NCI-H2196 treated with DMSO at 0.1 percent for 48 hours (cell line): ENCODE measurements at regions not wholly inside any gene's neighbourhood (a gene's known extent, or its start where the extent isn't known, plus 50 kb on each side); places are given as distances from the start of the nearest gene placed in this dataset.
"Not testable (repeated sequence)": the region's sequence is repeated elsewhere in the genome, so short reads cannot be mapped to it uniquely, and the experiment has no call there.

Experiments used
- DNase-seq: peaks from one replicate; lab custom pipeline; 2025; ENCODE audit not compliant: unreplicated experiment; lab: John Stamatoyannopoulos, UW

- no peak for DNase-seq
Observed at GRCh38 chr21:22138297-22139016, 1140.2 kb downstream of the NCAM2 start.

GRCh38 chr21:22145545-22145944 is 1147.3 kb downstream of the NCAM2 start:
- DNase-seq = no peak

GRCh38 chr21:22154579-22155274 is 1156.5 kb downstream of the NCAM2 start:
- no peak for DNase-seq

- no peak for DNase-seq
Observed at GRCh38 chr21:22164912-22165311, 1166.7 kb downstream of the NCAM2 start.

DNA sequence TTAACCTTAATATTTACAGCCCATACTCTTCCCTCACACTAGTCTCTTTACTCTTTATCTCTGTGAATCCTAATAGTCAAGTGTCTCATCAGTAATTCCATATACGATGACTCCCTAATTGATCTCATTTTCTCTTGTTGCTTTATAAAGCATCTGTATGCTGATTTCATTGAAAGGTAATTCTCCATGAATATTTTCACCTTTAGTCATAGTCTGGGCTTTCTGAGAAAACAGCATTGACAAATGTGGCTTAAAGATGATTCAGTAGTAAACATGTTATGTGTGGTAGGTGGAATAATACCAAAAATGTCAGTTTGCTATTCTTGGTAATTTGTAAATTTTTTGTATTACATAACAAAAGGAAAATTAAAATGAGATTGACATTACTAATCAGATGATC is 1176.5 kb downstream of the NCAM2 start:
- DNase-seq = no peak

DNA sequence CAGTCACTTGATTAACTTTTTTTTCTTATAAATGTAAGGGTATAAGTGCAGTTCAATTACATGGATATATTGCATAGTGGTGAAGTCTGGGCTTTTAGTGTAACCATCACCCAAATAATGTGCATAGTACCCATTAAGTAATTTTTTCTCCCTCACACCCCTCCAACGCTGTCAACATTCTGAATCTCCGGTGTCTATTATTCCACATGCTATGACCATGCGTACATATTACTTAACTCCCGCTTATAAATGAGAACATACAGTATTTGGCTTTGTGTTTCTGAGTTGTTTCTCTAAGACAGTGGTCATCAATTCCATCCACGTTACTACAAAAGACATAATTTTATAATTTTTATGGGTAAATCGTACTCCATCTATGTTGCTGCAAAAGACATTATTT is 1191.1 kb downstream of the NCAM2 start:
- DNase-seq = no peak

DNA sequence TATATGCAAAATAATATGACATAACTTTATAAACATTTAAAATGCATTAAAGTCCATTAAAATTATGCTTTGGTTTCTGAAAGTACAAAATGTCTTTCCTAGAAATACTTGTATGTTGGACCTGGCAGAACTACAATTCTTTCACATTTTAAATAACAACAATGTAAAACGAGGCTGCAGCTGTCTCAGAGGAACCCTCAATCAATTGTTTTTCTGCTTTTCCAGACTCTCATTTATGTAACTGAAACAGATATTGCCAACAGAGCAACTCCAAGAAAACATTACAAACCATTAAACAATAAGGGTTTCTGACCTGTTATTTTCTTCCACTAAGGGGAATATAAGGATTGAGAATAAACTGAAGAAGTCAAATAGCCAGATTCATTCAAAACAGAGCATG is 1193.4 kb downstream of the NCAM2 start:
- DNase-seq = no peak

GRCh38 chr21:22192766-22193165 is 1194.6 kb downstream of the NCAM2 start:
- no peak for DNase-seq

GRCh38 chr21:22194986-22195385 is 1196.8 kb downstream of the NCAM2 start:
- DNase-seq = not testable (repeated sequence)

- DNase-seq = no peak
Observed at GRCh38 chr21:22200378-22201092, 1202.3 kb downstream of the NCAM2 start.

DNA sequence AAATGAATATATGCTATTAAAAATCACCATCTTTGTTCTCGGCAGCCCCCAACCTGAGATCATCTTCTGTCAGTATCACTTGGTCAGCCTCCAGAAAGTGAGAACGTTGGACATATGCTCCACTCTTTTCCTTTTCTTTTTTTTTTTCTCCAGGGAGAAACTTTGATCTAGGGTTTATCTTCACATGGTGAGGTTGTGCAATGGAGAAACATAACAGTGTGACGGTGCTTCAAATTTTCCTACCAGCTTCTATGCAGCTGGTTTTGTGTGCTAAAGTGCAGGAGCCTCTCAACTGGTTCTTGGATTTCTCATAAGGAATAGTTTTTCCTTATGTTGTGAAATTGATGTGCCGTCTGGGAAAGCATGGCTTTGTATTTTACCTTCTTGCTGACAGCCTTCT is 1202.9 kb downstream of the NCAM2 start:
- DNase-seq = no peak

- no peak for DNase-seq
Observed at GRCh38 chr21:22201669-22202068, 1203.5 kb downstream of the NCAM2 start.

GRCh38 chr21:22209304-22209700 is 1211.1 kb downstream of the NCAM2 start:
- DNase-seq = no peak

DNA sequence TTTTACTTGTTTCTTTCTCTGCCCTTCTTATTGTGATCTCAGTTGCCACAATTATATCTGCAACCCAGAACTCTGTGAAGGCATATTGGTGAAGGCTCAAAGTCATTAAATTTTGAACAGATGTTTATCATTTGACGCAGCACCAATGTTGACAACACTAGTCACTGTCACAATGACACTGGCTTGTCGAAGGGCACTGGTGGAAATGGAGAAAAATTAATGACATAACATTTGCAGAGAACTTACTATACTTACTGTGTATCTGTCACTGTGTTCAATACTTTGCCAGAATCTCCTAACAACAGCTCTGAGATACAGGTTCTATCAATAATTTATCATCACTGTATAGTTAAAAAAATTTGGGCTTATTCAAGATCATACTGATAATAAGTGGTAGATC is 1213.7 kb downstream of the NCAM2 start:
- DNase-seq = no peak

GRCh38 chr21:22223385-22223784 is 1225.2 kb downstream of the NCAM2 start:
- DNase-seq = no peak

DNA sequence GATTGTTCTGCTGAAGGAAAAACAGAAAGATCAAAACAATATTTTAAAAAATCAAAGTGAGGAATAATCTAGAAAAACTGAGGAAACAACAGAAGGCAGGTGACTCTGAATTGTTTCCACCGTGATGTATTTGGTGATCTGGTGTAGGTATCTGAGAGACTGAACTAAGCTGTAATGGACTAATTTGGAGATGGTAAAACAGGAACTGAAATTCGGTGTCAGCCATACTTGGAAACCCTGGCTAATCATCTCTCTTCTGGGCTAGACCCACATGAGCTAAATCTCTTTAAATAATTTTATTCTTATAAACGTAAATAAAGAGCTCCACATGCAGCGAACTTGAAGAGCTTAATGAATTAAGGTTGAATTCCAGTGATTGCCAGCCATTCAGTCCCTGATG is 1226.1 kb downstream of the NCAM2 start:
- DNase-seq = no peak

GRCh38 chr21:22225299-22225698 is 1227.1 kb downstream of the NCAM2 start:
- DNase-seq = no peak

DNA sequence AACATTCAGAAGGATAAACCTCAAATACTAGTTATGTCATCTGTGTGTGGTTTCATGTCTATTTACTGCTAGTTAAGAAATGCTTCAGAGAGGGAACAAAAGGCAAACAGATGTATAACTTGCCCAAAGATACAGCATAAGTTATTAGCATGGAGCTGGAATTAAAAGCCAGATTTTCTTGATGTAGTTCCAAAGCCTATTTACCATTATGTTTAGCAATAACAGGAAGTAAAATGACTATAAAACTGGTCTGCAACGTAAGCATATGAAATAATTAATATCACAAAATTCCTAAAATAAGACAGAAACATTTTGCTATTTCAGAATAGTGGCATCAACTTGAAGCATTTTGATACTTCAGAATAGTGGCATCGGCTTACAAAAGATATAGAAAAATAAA is 1232.8 kb downstream of the NCAM2 start:
- no peak for DNase-seq

- no peak for DNase-seq
Observed at GRCh38 chr21:22235866-22236590, 1237.8 kb downstream of the NCAM2 start.

DNA sequence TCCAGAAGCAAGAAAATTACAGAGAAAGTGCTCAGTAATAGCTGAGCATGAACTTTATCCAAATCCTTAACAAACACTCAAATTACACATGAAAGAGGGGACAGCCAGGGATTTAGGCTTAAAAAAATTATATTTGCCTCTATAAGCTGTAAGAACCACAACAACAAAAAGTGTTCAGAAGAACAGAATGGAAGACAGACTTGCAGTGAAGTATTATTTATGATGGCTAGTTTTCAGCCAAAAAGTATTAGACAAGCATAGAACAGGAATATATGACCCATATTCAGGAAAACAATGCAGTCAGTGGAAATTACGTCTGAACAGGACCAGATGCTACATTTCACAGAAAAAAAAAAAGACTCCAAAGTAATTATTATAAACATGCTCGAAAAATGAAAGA is 1246.3 kb downstream of the NCAM2 start:
- DNase-seq = no peak

DNA sequence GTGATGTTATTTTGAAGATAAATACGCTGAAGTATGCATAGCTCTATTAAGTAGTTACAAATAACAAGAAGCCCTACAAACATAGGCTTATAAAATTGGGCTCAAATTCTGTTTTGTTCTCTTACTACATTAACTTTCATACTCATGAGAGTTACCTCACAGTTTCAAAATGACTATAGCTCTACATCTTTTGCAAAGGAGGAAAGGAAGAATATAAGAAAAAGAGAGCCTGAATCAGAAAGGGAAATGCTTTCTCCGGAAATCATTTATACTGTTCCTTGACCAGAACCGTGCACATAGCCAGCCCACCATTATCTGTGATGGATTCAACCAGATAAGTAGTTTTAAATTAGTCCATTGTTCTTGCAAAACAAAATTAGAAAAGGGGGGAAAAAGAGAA is 1252.1 kb downstream of the NCAM2 start:
- DNase-seq = no peak
